Middle frontal gyrus (tissue), 1 donor: ENCODE measurements at regions not wholly inside any gene's neighbourhood (a gene's known extent, or its start where the extent isn't known, plus 50 kb on each side); places are given as distances from the start of the nearest gene placed in this dataset.

Experiments used
- DNase-seq: peaks from one replicate; pipeline ENCODE4 v3.0.0-alpha.2; 2015; ENCODE audit warnings: low spot score; ENCODE audit errors: extremely low spot score

DNA sequence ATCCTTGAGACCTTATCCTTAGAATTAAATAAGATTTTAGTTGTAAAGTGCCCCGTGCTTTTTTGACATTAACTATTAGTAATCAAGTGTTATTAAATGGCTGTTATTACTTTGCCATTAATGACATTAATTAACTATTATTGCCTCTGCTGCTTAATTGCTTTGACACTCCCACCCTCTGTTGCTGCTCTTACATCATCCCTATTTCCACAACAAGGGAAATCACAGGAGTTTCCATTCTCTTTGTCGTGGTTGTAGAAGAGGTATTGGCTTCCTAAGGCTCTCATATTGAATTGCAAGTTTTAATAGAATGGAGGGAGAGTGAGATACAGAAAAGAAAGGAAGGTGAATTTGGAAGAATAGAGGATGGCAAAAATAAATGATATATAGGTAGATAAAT is 545.8 kb downstream of the MMUT start:
- DNase-seq: no peak

- no peak for DNase-seq
These were observed 546.4 kb downstream of the MMUT start for GRCh38 chr6:48916607-48917006.

- DNase-seq: no peak
These were observed 547.5 kb downstream of the MMUT start for GRCh38 chr6:48915591-48915990.

DNA sequence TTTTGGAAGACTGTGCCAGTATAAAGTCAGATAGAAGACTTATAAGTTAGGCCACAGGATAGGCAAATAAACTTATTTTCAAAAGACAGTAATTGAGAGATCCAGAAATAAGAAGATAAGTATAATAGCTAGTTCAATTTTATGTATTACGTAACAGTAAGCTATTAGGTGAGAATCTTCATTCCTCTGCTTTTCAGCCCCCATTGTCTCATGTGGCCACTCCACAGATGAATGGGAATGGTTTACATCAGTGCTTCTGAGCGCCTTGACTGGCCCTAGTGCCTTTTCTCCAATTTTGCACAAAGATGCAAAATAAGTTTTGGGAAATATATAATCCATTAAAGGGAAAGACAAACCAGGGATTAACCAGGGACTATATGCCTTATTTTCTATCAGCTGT is 550.5 kb downstream of the MMUT start:
- DNase-seq: no peak

- DNase-seq: no peak
These were observed 558.2 kb downstream of the MMUT start for GRCh38 chr6:48904809-48905208.

DNA sequence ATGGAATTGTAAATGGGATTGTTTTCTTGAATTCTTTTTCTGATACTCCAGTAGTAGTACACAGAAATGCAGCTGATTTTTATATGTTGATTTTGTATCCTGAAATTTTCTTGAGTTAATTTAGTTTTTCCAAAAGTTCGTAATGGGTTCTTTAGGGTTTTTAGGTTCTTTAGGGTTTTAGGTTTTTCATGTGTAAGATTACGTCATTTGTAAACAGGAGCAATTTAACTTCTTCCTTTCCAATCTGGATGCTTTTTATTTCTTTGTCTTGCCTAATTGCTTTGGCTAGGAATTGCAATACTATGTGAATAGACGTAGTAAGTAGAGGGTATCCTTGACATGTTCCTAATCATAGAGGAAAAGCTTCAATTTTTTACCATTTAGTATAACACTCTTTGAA is 568.6 kb downstream of the MMUT start:
- DNase-seq: no peak

DNA sequence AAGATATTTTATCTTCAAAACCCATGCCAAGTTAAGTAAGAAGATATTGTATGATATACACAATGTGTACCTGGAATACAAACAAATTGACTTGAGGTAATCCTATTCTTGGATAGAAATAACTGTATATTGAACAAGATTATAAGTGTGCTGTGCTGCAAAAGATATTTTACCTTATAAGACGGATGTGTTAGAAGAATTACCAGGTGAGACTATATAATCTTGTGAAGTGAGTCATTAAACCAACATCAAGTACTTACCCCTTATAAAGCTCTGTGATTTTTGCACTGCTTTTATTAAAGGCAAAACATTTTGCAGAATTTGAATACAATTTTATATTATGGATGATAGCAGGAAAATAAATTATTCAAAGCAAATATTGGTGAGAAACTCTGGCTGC is 570.0 kb downstream of the MMUT start:
- DNase-seq: no peak

- no peak for DNase-seq
These were observed 571.7 kb downstream of the MMUT start for GRCh38 chr6:48891308-48891707.

DNA sequence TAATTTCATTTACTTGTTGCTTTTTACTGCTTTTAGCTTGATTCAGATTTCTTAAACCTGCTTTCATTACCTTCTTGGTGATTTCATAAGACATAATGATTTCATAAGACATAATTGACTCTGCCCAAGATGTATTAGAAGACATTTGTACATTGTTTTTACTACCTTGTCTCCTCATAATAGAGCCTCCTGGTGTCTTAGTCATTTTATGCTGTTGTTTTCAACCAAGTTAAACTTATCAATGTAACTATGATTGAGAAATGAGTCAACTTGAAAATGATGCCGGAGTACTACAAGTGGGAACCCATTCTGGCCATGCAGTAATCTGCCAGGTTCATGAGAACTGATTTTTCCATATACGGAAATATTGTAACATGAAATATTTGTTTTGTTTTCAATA is 573.6 kb downstream of the MMUT start:
- DNase-seq: no peak

DNA sequence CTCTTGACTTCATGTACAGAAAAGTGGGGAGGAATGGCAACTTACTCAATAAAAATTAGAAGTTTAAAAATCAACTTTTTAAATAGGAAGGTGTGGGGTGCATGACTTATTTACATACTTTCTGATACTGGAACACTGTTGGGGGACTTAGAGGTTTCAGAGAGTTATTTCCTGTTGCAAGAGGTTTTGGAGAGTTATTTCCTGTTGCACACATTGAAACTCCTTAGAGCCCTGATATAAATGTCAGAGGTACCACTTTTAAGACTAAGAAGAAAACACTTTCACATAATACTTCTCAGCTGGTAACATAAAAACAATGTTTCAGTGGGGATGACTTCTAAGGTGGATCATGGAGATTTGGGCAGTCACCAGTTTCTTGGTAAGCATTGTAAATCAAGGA is 579.9 kb downstream of the MMUT start:
- DNase-seq: no peak

DNA sequence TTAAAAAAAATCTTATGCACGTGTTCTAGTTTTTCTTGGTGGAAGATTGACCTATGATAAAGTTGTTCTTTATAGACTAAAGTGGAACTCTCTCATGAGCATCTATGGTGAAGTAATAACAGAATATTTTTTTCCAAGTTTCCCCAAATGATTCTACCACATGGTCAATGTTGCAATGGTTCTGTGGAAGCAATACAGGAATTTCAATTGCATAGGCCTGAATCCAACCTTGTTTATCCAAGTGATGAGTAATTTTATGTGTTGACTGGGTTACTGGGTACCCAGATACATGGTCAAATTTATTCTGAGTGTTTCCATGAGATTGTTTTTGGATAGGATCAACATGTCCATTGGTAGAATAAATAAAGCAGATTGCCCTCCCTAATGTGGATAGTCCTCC is 581.5 kb downstream of the MMUT start:
- no peak for DNase-seq

GRCh38 chr6:48869595-48869994 is 593.5 kb downstream of the MMUT start:
- DNase-seq: no peak

GRCh38 chr6:48866682-48867081 is 596.4 kb downstream of the MMUT start:
- no peak for DNase-seq

GRCh38 chr6:48860175-48860574 is 602.9 kb downstream of the MMUT start:
- no peak for DNase-seq

GRCh38 chr6:48859562-48860123 is 603.4 kb downstream of the MMUT start:
- no peak for DNase-seq

DNA sequence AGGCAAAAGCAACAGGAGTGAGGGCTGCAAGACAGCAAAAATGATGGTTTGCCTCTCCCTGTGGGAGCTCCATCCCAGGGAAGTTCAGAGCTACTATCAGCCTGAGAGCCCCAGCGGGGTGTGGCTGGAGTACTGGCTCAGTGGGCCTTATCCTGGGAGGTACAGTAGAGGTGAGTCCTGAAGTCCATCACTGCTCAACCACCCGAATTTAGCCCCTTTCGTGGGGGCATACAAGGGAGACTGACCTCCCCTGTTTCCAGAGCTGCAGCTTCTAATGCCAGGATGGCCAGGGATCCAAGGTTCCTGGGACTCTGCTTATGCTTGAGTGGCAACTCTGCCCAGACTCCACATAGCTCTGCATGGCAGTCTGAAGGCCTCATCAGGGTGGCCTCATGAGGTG is 617.8 kb downstream of the MMUT start:
- DNase-seq: no peak

DNA sequence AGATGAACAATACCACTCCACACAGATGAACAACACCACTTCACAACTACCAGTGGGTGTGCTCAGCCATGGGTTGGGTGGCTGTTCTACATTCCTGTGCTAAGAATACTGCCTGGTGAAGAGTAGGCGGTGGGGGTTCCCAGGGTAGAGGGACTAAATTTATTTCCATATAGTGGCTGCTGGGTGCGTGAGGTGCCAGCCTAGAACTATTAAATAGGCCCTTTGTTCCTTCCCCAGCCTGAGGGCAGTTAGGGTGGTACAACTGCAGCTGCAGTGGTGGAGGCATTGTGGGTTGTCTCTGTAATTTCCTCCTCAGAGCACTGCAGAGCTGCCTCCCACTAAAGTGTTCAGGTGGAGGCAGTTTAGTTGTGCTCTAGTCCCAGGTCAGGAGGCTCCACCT is 618.4 kb downstream of the MMUT start:
- DNase-seq: no peak

GRCh38 chr6:48840896-48841295 is 622.2 kb downstream of the MMUT start:
- DNase-seq: no peak

GRCh38 chr6:48839206-48839605 is 623.8 kb downstream of the MMUT start:
- DNase-seq: no peak

DNA sequence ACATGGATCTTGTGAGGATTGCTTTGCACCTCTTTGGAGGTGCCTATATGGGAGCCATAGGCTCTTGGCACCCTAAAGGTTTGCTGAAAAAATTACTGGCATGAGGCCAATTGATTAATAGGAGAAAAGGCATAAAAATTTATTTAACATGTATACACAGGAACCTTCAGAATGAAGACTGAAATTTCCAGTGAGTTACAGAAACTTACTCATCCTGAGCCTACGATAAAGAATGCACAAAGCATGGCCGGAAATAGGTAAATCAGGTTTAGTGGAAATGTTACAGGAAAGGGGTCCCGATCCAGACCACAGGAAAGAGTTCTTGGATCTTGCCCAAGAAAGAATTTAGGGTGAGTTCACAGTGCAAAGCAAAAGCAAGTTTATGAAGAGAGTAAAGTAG is 625.3 kb downstream of the MMUT start:
- no peak for DNase-seq

DNA sequence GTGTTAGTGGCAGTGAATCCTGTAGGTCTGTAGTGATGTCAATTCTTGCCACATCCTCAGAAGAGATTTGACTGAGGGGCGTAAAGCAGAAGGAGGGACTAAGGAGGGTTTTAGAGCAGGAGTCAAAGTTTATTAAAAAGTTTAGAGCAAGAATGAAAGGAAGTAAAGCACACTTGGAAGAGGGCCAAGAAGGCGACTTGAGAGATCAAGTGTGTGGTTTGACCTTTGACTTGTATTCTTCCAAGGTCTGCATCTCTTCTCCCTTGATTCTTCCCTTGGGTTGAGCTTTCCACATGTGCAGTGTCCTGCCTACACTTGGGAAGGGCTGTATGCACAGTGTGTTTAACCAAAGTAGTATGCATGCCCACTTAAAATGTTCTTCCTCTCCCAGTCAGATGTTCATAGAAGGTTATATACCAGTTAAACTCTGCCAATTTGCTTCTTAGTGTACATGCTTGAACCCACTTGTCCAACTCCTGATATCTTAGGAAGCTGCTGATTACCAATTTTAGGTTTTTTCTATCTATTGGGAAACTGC is 627.6 kb downstream of the MMUT start:
- no peak for DNase-seq

DNA sequence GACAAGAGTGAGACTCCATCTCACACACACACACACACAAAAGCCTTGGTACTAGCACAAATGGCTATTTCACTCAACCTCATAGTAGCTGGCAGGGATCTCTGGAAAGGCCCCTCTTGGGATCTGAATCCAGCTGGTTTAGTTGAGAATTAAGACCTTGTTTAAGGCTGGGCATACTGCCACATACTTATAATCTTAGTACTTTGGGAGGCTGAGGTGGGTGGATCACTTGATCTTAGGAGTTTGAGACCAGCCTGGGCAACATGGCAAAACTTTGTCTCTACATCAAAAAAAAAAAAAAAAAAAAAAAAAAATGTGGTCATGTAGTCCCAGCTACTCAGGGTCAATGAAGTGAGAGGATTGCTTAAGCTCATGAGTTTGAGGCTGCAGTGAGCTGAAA is 628.3 kb downstream of the MMUT start:
- DNase-seq: no peak

DNA sequence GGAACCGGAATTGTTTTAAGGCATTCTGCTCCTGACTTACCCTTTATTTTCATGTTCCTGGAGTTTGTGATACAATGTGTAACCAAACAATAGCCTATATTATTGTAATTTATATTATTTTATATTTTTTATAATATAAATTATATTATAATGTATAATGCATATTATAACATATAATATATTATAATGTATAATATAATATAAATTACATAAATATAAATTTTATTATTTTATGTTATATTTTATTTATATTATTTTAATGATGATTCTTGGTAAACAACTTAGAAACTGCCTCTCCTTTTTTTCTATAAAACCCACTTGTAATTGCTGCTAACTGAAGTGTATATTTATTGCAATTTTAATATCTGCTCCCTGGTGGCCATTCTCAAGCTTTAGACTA is 629.1 kb downstream of the MMUT start:
- DNase-seq: no peak
